ENCODE measurements at regions not wholly inside any gene's neighbourhood (a gene's known extent, or its start where the extent isn't known, plus 50 kb on each side); places are given as distances from the start of the nearest gene placed in this dataset.

GRCh38 chr5:78701795-78702410 is 53.3 kb upstream of the LHFPL2 start:
- no peak for TF ChIP-seq YY1 (IDR thresholded peaks at IDR 0.05; ENCODE audit: extremely low read depth, insufficient replicate concordance, low read depth, low read length)
- no peak for TF ChIP-seq SRF (IDR thresholded peaks at IDR 0.05; ENCODE audit: low read depth)
- TF ChIP-seq EZH2 (IDR thresholded peaks at IDR 0.05) = no peak
- TF ChIP-seq MAX (IDR thresholded peaks at IDR 0.05) = no peak
- TF ChIP-seq, protein P1, sequence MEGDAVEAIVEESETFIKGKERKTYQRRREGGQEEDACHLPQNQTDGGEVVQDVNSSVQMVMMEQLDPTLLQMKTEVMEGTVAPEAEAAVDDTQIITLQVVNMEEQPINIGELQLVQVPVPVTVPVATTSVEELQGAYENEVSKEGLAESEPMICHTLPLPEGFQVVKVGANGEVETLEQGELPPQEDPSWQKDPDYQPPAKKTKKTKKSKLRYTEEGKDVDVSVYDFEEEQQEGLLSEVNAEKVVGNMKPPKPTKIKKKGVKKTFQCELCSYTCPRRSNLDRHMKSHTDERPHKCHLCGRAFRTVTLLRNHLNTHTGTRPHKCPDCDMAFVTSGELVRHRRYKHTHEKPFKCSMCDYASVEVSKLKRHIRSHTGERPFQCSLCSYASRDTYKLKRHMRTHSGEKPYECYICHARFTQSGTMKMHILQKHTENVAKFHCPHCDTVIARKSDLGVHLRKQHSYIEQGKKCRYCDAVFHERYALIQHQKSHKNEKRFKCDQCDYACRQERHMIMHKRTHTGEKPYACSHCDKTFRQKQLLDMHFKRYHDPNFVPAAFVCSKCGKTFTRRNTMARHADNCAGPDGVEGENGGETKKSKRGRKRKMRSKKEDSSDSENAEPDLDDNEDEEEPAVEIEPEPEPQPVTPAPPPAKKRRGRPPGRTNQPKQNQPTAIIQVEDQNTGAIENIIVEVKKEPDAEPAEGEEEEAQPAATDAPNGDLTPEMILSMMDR (IDR thresholded peaks at IDR 0.05 in 2 of 3, conservative IDR thresholded peaks at IDR 0.05 in 1 of 3; ENCODE audit: borderline replicate concordance in 1 of 3, insufficient read depth in 1 of 3, low read depth in 2 of 3, low read length in 2 of 3) = no peak
- TF ChIP-seq SP1 (IDR thresholded peaks at IDR 0.05; ENCODE audit: low read depth) = no peak
- no peak for TF ChIP-seq POLR2A (IDR thresholded peaks at IDR 0.05; ENCODE audit: borderline replicate concordance, extremely low read depth, insufficient read depth, insufficient read length)
- no peak for TF ChIP-seq RAD21 (IDR thresholded peaks at IDR 0.05; ENCODE audit: low read depth)
- TF ChIP-seq POLR2AphosphoS5 (IDR thresholded peaks at IDR 0.05; ENCODE audit: low read depth, low read length) = no peak
- no peak for TF ChIP-seq ZFX (IDR thresholded peaks at IDR 0.05)
- no peak for TF ChIP-seq TCF7L2 (IDR thresholded peaks at IDR 0.05; ENCODE audit: borderline replicate concordance, extremely low read depth, insufficient read depth, insufficient read length)
- TF ChIP-seq JUND (IDR thresholded peaks at IDR 0.05) = no peak
- TF ChIP-seq, protein P2, sequence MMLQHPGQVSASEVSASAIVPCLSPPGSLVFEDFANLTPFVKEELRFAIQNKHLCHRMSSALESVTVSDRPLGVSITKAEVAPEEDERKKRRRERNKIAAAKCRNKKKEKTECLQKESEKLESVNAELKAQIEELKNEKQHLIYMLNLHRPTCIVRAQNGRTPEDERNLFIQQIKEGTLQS (IDR thresholded peaks at IDR 0.05) = no peak
- no peak for TF ChIP-seq ZBTB33 (IDR thresholded peaks at IDR 0.05; ENCODE audit: extremely low read depth, insufficient replicate concordance, low read length)

All from HCT116 (cell line).